Testis (tissue), 2 donors: ENCODE measurements at regions not wholly inside any gene's neighbourhood (a gene's known extent, or its start where the extent isn't known, plus 50 kb on each side); places are given as distances from the start of the nearest gene placed in this dataset.

ENCODE experiments used
- POLR2A ChIP-seq: fragments of 450-650 bp; IDR thresholded peaks from one replicate; pipeline ENCODE4 v1.6.1; 2017; ENCODE audit warnings: antibody characterized with exemption, mild to moderate bottlenecking, moderate library complexity
- TF ChIP-seq, protein P1 (sequence below), 3 experiments: fragments of 450-650 bp in 2 of 3; fragments of 200-600 bp in 1 of 3; sonication (generic) in 1 of 3; IDR thresholded peaks; one replicate each; pipeline ENCODE4 v1.5.1; 2016 to 2019; ENCODE audit warnings: antibody characterized with exemption in 3 of 3, mild to moderate bottlenecking in 2 of 3, moderate library complexity in 1 of 3

DNA sequence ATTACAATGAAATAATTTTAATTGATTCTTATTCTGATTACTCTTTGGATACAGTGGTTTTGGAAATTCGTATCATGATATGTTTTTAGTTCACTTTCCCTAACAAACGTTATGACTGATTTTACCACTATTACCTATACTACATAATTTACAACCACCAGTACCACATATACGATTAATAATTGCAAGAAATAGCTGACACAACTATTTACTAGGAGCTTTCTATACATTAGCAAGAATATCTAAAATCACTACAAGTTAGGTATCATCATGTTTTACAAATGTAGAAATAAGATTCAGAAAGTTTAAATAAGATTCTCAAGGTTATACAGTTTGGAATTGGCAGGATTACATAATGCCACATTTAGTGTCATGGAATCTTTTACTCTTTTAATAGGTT is 1401.1 kb upstream of the RAG2 start:
- TF ChIP-seq, protein P1, sequence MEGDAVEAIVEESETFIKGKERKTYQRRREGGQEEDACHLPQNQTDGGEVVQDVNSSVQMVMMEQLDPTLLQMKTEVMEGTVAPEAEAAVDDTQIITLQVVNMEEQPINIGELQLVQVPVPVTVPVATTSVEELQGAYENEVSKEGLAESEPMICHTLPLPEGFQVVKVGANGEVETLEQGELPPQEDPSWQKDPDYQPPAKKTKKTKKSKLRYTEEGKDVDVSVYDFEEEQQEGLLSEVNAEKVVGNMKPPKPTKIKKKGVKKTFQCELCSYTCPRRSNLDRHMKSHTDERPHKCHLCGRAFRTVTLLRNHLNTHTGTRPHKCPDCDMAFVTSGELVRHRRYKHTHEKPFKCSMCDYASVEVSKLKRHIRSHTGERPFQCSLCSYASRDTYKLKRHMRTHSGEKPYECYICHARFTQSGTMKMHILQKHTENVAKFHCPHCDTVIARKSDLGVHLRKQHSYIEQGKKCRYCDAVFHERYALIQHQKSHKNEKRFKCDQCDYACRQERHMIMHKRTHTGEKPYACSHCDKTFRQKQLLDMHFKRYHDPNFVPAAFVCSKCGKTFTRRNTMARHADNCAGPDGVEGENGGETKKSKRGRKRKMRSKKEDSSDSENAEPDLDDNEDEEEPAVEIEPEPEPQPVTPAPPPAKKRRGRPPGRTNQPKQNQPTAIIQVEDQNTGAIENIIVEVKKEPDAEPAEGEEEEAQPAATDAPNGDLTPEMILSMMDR (IDR thresholded peaks at IDR 0.05) = no peak
- TF ChIP-seq POLR2A = no peak
